SK-N-SH (cell line): ENCODE measurements at regions not wholly inside any gene's neighbourhood (a gene's known extent, or its start where the extent isn't known, plus 50 kb on each side); places are given as distances from the start of the nearest gene placed in this dataset.

Experiments
- CTCF ChIA-PET: fragments of 300-600, 350-600 bp; formaldehyde crosslinking; extraction: SDS; loops from one replicate; lab custom pipeline; 2021; lab: Yijun Ruan, JAX
- POLR2A ChIA-PET: fragments of 350-600 bp; sonication (Branson Sonifier 250); formaldehyde crosslinking; extraction: SDS; loops from one replicate; lab custom pipeline; 2020; ENCODE audit warnings: antibody characterized with exemption, inconsistent platforms; lab: Yijun Ruan, JAX
- DNase-seq: peaks from one replicate; pipeline ENCODE4 v3.0.0; 2012
- H2AFZ ChIP-seq: fragments of 200-600 bp; sonication (generic); 2 replicates; pipeline ENCODE4 v1.8.1; 2016; ENCODE audit warnings: antibody characterized with exemption, mild to moderate bottlenecking, low read depth
- H3F3A ChIP-seq: fragments of 200-600 bp; sonication (generic); replicated peaks from 2 replicates; pipeline ENCODE3; 2016; ENCODE audit warnings: antibody characterized with exemption, mild to moderate bottlenecking; ENCODE audit not compliant: insufficient read depth
- H3K27ac ChIP-seq, 2 experiments: fragments of 200-500 bp in 1 of 2; fragments of 200-600 bp in 1 of 2; sonication (Bioruptor generic) in 1 of 2; sonication (generic), shearing (Covaris generic) in 1 of 2; 2 replicates each; pipeline versions ENCODE4 v1.5.1 to v1.6.1; 2014 to 2016; ENCODE audit warnings: low read depth in 2 of 2, inconsistent platforms in 1 of 2, low read length in 1 of 2, mild to moderate bottlenecking in 1 of 2, mixed read lengths in 1 of 2
- H3K27me3 ChIP-seq: fragments of 200-600 bp; sonication (generic), shearing (Covaris generic); 2 replicates; pipeline ENCODE4 v1.6.1; 2016; ENCODE audit warnings: mixed run types; ENCODE audit not compliant: insufficient read depth
- H3K36me3 ChIP-seq, 2 experiments: fragments of 200-500 bp in 1 of 2; fragments of 200-600 bp in 1 of 2; sonication (Bioruptor generic) in 1 of 2; sonication (generic) in 1 of 2; replicated peaks in 1 of 2; 2 replicates each; pipeline versions ENCODE3 to v1.5.1; 2014 to 2016; ENCODE audit warnings: low read length in 1 of 2, mild to moderate bottlenecking in 1 of 2; ENCODE audit not compliant: insufficient read depth in 2 of 2, control insufficient read depth in 1 of 2
- H3K4me1 ChIP-seq, 2 experiments: fragments of 200-500 bp in 1 of 2; fragments of 200-600 bp in 1 of 2; sonication (Bioruptor generic) in 1 of 2; sonication (generic), shearing (Covaris generic) in 1 of 2; 2 replicates each; pipeline versions ENCODE4 v1.5.1 to v1.6.1; 2014 to 2016; ENCODE audit warnings: low read depth in 1 of 2, low read length in 1 of 2, mixed run types in 1 of 2; ENCODE audit not compliant: insufficient read depth in 2 of 2, control insufficient read depth in 1 of 2
- H3K4me2 ChIP-seq: fragments of 200-600 bp; sonication (generic), shearing (Covaris generic); 2 replicates; pipeline ENCODE4 v1.6.1; 2017; ENCODE audit warnings: mixed run types
- H3K4me3 ChIP-seq, 2 experiments: fragments of 200-500 bp in 1 of 2; fragments of 200-600 bp in 1 of 2; sonication (Bioruptor generic) in 1 of 2; sonication (generic), shearing (Covaris generic) in 1 of 2; 2 replicates each; pipeline versions ENCODE4 v1.5.1 to v1.8.1; 2014 to 2016; ENCODE audit warnings: low read depth in 2 of 2, inconsistent platforms in 1 of 2, low read length in 1 of 2, mild to moderate bottlenecking in 1 of 2, mixed read lengths in 1 of 2, moderate library complexity in 1 of 2
- H3K79me2 ChIP-seq: fragments of 200-600 bp; sonication (generic); 2 replicates; pipeline ENCODE4 v1.8.1; 2017; ENCODE audit warnings: mild to moderate bottlenecking; ENCODE audit not compliant: insufficient read depth
- H3K9ac ChIP-seq: fragments of 200-600 bp; sonication (generic); 2 replicates; pipeline ENCODE4 v1.6.1; 2017; ENCODE audit warnings: mixed run types
- H3K9me2 ChIP-seq: fragments of 200-600 bp; sonication (generic); 2 replicates; pipeline ENCODE4 v1.6.1; 2017; ENCODE audit warnings: mixed run types
- H3K9me3 ChIP-seq: fragments of 200-600 bp; sonication (generic); 2 replicates; pipeline ENCODE4 v1.6.1; 2017; ENCODE audit warnings: mixed run types, mild to moderate bottlenecking, moderate library complexity
- H4K20me1 ChIP-seq: fragments of 200-600 bp; sonication (generic); 2 replicates; pipeline ENCODE4 v1.6.1; 2017; ENCODE audit warnings: mild to moderate bottlenecking, mixed run types; ENCODE audit not compliant: insufficient read depth
- ELF1 ChIP-seq: IDR thresholded peaks from 2 replicates; pipeline ENCODE4 v1.4.0; 2012
- EP300 ChIP-seq, 2 experiments: IDR thresholded peaks; 2 replicates each; pipeline versions ENCODE4 v1.4.0 to v1.6.1; 2012; ENCODE audit warnings: borderline replicate concordance in 1 of 2, low read depth in 1 of 2, low read length in 1 of 2
- FOSL2 ChIP-seq: IDR thresholded peaks from 2 replicates; pipeline ENCODE4 v1.4.0; 2012; ENCODE audit warnings: low read depth, mild to moderate bottlenecking, moderate library complexity, borderline replicate concordance
- FOXM1 ChIP-seq: IDR thresholded peaks from 2 replicates; pipeline ENCODE4 v1.4.0; 2012; ENCODE audit warnings: low read depth, mild to moderate bottlenecking
- GATA2 ChIP-seq: sonication (generic); formaldehyde crosslinking; IDR thresholded peaks from 2 replicates; pipeline ENCODE4 v1.5.0; 2020; ENCODE audit warnings: mild to moderate bottlenecking, missing genetic modification reagents
- NFIC ChIP-seq: IDR thresholded peaks from 2 replicates; pipeline ENCODE4 v1.4.0; 2012; ENCODE audit warnings: borderline replicate concordance
- NRF1 ChIP-seq: IDR thresholded peaks from 2 replicates; pipeline ENCODE4 v1.6.1; 2012; ENCODE audit warnings: low read depth, mild to moderate bottlenecking, low read length
- POLR2AphosphoS5 ChIP-seq: IDR thresholded peaks from 2 replicates; pipeline ENCODE4 v1.6.1; 2012; ENCODE audit warnings: low read depth, low read length
- RAD21 ChIP-seq: IDR thresholded peaks from 2 replicates; pipeline ENCODE4 v1.6.1; 2012; ENCODE audit warnings: mild to moderate bottlenecking, low read length
- SIN3A ChIP-seq: IDR thresholded peaks from 2 replicates; pipeline ENCODE4 v1.6.1; 2012; ENCODE audit warnings: low read depth, mild to moderate bottlenecking, low read length, moderate library complexity, borderline replicate concordance
- WGBS: methylation state at CpG from one replicate; pipeline ENCODE4 v1.1.6; 2017; ENCODE audit warnings: low lambda C conversion rate; 5-methylcytosine and 5-hydroxymethylcytosine counted together
- TF ChIP-seq, protein P1 (sequence below): IDR thresholded peaks from 2 replicates; pipeline ENCODE4; 2012
- TF ChIP-seq, protein P2 (sequence below): IDR thresholded peaks from 2 replicates; pipeline ENCODE4 v1.4.0; 2012; ENCODE audit warnings: low read depth
- TF ChIP-seq, protein P3 (sequence below): IDR thresholded peaks from 2 replicates; pipeline ENCODE4 v1.6.1; 2012; ENCODE audit warnings: mild to moderate bottlenecking, low read depth, low read length, moderate library complexity
- TF ChIP-seq, protein P4 (sequence below): IDR thresholded peaks from 2 replicates; pipeline ENCODE4 v1.4.0; 2012; ENCODE audit warnings: low read depth, borderline replicate concordance

DNA sequence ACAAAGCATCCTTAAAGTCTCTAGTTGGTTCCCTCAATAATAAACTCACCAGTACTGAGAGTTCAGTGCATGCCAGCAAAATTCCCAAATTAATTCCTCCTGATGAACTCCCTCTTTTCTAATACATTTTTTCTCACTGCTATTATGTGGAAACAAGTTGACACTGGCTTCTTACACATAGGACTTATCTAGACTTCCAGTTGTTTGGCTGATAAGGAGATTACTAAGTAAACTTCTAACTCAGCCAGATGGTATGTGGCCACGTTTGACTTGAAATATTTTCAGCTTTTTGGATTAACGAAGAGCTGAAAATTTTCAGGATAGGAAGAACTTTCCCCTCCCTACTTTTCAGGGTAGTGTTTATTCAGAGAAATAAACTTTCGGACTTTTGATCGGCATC is 1154.2 kb upstream of the TENM4 start:
- Histone ChIP-seq H3K27me3 (no peaks in the 10 kb centered on the region), H3K4me2 (no peak overlapping the region), H3K9ac (no peak overlapping the region), H2AFZ (no peak overlapping the region), H3K79me2 (no peaks in the 10 kb centered on the region)
- TF ChIP-seq EP300 (IDR thresholded peaks at IDR 0.05; ENCODE audit: borderline replicate concordance in 1 of 2, low read depth in 1 of 2, low read length in 1 of 2) = no peak
- TF ChIP-seq FOSL2 = no peak
- TF ChIP-seq, protein P1, sequence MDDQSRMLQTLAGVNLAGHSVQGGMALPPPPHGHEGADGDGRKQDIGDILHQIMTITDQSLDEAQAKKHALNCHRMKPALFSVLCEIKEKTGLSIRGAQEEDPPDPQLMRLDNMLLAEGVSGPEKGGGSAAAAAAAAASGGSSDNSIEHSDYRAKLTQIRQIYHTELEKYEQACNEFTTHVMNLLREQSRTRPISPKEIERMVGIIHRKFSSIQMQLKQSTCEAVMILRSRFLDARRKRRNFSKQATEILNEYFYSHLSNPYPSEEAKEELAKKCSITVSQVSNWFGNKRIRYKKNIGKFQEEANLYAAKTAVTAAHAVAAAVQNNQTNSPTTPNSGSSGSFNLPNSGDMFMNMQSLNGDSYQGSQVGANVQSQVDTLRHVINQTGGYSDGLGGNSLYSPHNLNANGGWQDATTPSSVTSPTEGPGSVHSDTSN = no peak
- TF ChIP-seq, all 33 proteins: peak for 0
- Histone ChIP-seq H3K9me3 (no peaks in the 10 kb centered on the region), H4K20me1 (no peaks in the 10 kb centered on the region), H3F3A (no peaks in the 10 kb centered on the region), H3K4me1 (peaks cover 0 to 9% of the 10 kb centered on the region in 2 experiments; a peak in 1 of 4 replicates), H3K27ac (no peak overlapping the region), H3K4me3 (no peak overlapping the region), H3K9me2 (no peaks in the 10 kb centered on the region), H3K36me3 (no peaks in the 10 kb centered on the region)
- DNase-seq = no peak
- ChIA-PET CTCF (interaction anchor here (1.9 kb wide), 1 partner anchor 8 kb away, joined by 6 read pairs; no protein-coding TSS in a partner anchor), POLR2A (no interaction called here)
- 49% methylated on average over 4 of the region's 4 CpGs for WGBS

DNA sequence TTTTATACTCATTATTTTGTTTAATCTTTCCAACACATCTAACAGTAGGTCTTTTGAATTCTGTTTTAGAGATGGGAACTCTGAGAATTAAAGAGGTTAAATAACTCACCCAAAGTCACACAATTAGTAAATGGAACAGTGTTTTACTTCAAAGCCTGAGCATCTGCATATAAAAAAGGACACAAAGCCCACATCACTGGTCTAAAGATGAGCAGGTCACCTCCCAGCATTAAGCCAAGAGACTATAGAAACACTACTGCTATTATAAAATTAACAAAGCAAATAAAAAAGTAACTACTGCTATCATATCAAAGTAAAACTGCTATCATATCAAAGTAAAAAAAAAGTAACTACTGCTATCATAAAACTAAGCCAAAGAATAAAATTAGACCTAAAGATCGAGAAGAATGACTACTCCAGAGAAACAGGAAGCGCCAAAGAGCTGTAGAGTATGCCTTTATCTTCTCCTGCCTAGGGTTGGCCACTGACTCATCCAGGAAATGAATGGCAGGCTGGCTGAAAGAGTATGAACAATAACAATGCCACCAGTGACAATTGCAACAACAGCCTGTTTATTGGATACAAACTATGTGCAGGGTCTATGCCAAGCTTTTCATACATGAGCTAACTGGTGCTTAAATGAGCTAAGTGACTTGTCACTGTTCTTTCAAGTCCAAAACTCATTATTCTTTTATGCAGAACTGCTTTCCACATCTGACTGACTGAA is 1153.0 kb upstream of the TENM4 start:
- no peak for DNase-seq
- Histone ChIP-seq H3K27me3 (no peaks in the 10 kb centered on the region), H3K9me2 (no peaks in the 10 kb centered on the region), H3K36me3 (no peaks in the 10 kb centered on the region), H3K27ac (no peak overlapping the region), H2AFZ (no peak overlapping the region), H3K4me1 (peaks cover 0 to 9% of the 10 kb centered on the region in 2 experiments; a peak in 1 of 4 replicates), H3K4me2 (no peak overlapping the region), H3K4me3 (no peak overlapping the region), H3K9me3 (no peaks in the 10 kb centered on the region), H4K20me1 (no peaks in the 10 kb centered on the region), H3K79me2 (no peaks in the 10 kb centered on the region), H3K9ac (no peak overlapping the region), H3F3A (no peaks in the 10 kb centered on the region)
- POLR2A ChIA-PET = no interaction called here
- TF ChIP-seq, protein P2, sequence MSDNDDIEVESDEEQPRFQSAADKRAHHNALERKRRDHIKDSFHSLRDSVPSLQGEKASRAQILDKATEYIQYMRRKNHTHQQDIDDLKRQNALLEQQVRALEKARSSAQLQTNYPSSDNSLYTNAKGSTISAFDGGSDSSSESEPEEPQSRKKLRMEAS = no peak
- TF ChIP-seq NFIC (no peak), ELF1 (no peak), NRF1 (no peak), FOXM1 (no peak), GATA2 (CRISPR knock-in tag) (no peak), SIN3A (no peak), POLR2AphosphoS5 (no peak), RAD21 (no peak)
- TF ChIP-seq, protein P3, sequence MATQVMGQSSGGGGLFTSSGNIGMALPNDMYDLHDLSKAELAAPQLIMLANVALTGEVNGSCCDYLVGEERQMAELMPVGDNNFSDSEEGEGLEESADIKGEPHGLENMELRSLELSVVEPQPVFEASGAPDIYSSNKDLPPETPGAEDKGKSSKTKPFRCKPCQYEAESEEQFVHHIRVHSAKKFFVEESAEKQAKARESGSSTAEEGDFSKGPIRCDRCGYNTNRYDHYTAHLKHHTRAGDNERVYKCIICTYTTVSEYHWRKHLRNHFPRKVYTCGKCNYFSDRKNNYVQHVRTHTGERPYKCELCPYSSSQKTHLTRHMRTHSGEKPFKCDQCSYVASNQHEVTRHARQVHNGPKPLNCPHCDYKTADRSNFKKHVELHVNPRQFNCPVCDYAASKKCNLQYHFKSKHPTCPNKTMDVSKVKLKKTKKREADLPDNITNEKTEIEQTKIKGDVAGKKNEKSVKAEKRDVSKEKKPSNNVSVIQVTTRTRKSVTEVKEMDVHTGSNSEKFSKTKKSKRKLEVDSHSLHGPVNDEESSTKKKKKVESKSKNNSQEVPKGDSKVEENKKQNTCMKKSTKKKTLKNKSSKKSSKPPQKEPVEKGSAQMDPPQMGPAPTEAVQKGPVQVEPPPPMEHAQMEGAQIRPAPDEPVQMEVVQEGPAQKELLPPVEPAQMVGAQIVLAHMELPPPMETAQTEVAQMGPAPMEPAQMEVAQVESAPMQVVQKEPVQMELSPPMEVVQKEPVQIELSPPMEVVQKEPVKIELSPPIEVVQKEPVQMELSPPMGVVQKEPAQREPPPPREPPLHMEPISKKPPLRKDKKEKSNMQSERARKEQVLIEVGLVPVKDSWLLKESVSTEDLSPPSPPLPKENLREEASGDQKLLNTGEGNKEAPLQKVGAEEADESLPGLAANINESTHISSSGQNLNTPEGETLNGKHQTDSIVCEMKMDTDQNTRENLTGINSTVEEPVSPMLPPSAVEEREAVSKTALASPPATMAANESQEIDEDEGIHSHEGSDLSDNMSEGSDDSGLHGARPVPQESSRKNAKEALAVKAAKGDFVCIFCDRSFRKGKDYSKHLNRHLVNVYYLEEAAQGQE = no peak
- TF ChIP-seq, protein P4, sequence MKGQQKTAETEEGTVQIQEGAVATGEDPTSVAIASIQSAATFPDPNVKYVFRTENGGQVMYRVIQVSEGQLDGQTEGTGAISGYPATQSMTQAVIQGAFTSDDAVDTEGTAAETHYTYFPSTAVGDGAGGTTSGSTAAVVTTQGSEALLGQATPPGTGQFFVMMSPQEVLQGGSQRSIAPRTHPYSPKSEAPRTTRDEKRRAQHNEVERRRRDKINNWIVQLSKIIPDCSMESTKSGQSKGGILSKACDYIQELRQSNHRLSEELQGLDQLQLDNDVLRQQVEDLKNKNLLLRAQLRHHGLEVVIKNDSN = no peak
- CTCF ChIA-PET = no interaction called here
- 22% methylated on average over 2 of the region's 2 CpGs for WGBS
